Panc1 (cell line): ENCODE measurements at regions not wholly inside any gene's neighbourhood (a gene's known extent, or its start where the extent isn't known, plus 50 kb on each side); places are given as distances from the start of the nearest gene placed in this dataset.
"Not testable (repeated sequence)": the region's sequence is repeated elsewhere in the genome, so short reads cannot be mapped to it uniquely, and the experiment has no call there.

Experiments
- CTCF ChIP-seq: fragments of 450-650 bp; IDR thresholded peaks from 2 replicates; pipeline ENCODE4 v1.5.1; 2017; ENCODE audit warnings: mild to moderate bottlenecking
- POLR2AphosphoS5 ChIP-seq: IDR thresholded peaks from 2 replicates; pipeline ENCODE4 v1.6.1; 2012; ENCODE audit warnings: mild to moderate bottlenecking, low read depth, low read length, moderate library complexity
- REST ChIP-seq, 2 experiments: IDR thresholded peaks; 2 replicates each; pipeline ENCODE4 v1.6.1; 2011 to 2012; ENCODE audit warnings: low read depth in 2 of 2, control low read depth in 1 of 2, low read length in 1 of 2, mild to moderate bottlenecking in 1 of 2, moderate library complexity in 1 of 2; ENCODE audit not compliant: insufficient read depth in 1 of 2

GRCh38 chr15:22529200-22529599, 70.5 kb downstream of the GOLGA6L22 start:
- TF ChIP-seq CTCF; POLR2AphosphoS5; REST (IDR thresholded peaks at IDR 0.05; ENCODE audit: insufficient read depth in 1 of 2, low read depth in 2 of 2, low read length in 1 of 2): not testable (repeated sequence)
